Progenitor cell of endocrine pancreas (in vitro differentiated cells): ENCODE measurements at regions not wholly inside any gene's neighbourhood (a gene's known extent, or its start where the extent isn't known, plus 50 kb on each side); places are given as distances from the start of the nearest gene placed in this dataset.

Source experiments
- DNase-seq: peaks from one replicate; pipeline ENCODE4 v3.0.0; 2021; ENCODE audit warnings: low spot score; ENCODE audit not compliant: unreplicated experiment
- H3K27ac Mint-ChIP-seq: 2 replicates; pipeline ENCODE4 v1.8.0; 2021; ENCODE audit warnings: mild to moderate bottlenecking, moderate library complexity, mixed read lengths
- H3K27me3 Mint-ChIP-seq: 2 replicates; pipeline ENCODE4 v1.8.0; 2021; ENCODE audit warnings: mixed read lengths
- H3K36me3 Mint-ChIP-seq: 2 replicates; pipeline ENCODE4 v1.8.0; 2022; ENCODE audit warnings: mixed read lengths; ENCODE audit not compliant: insufficient read depth
- H3K4me1 Mint-ChIP-seq: 2 replicates; pipeline ENCODE4 v1.8.0; 2021; ENCODE audit warnings: low read depth, mixed read lengths
- H3K4me3 Mint-ChIP-seq: 2 replicates; pipeline ENCODE4 v1.8.0; 2021; ENCODE audit warnings: low read depth, mild to moderate bottlenecking, moderate library complexity, mixed read lengths
- H3K9me3 Mint-ChIP-seq: 2 replicates; pipeline ENCODE4 v1.8.0; 2021; ENCODE audit warnings: low read depth, mixed read lengths
- TF ChIP-seq, protein P1 (sequence below): fragments of 200-600 bp; sonication (generic); IDR thresholded peaks from one replicate; pipeline ENCODE4 v1.5.0; 2021; ENCODE audit warnings: antibody characterized with exemption, mild to moderate bottlenecking; ENCODE audit not compliant: unreplicated experiment

DNA sequence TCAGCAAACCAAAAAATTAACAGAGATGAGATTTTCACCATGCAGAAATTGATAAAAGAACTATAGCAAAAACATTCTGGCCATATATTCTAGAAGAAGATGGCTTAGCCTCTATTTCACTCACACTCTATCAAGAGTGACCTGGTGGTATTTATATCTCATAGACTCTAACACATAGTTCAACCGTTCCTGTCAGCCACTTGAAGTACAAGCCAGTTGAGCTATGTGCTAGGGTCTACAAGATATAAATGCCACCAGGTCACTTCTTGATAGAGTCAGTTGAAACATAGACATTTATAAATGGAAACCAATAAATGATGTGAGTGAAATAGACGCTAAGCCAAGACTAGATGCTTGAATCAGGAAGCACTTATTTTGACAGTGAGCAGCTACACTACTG, 836.7 kb upstream of the EPHA5 start:
- Mint-ChIP-seq H3K9me3 (peaks cover 8% of the 10 kb centered on the region), H3K27me3 (no peaks in the 10 kb centered on the region), H3K36me3 (no peaks in the 10 kb centered on the region), H3K27ac (no peak overlapping the region), H3K4me3 (no peak overlapping the region), H3K4me1 (no peaks in the 10 kb centered on the region)
- no peak for DNase-seq
- TF ChIP-seq, protein P1, sequence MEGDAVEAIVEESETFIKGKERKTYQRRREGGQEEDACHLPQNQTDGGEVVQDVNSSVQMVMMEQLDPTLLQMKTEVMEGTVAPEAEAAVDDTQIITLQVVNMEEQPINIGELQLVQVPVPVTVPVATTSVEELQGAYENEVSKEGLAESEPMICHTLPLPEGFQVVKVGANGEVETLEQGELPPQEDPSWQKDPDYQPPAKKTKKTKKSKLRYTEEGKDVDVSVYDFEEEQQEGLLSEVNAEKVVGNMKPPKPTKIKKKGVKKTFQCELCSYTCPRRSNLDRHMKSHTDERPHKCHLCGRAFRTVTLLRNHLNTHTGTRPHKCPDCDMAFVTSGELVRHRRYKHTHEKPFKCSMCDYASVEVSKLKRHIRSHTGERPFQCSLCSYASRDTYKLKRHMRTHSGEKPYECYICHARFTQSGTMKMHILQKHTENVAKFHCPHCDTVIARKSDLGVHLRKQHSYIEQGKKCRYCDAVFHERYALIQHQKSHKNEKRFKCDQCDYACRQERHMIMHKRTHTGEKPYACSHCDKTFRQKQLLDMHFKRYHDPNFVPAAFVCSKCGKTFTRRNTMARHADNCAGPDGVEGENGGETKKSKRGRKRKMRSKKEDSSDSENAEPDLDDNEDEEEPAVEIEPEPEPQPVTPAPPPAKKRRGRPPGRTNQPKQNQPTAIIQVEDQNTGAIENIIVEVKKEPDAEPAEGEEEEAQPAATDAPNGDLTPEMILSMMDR, result no peak

DNA sequence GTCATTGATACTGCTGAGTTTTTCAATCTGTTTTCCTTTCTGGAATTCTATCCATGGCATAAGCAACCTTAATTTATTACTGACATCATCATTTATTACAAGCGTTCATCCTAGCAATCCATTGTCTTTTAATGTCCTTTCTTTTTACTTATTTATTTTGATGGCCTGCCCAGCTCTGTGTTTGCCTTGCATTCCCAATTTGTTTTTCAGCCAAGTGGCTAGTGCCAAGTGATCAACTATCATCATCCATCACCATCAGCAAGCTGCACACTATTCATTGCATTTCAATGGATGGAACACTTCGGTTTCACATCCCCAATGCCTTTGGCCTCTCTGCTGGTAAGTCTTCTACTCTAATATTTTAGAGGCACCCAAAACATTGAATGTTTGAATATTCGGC, 831.7 kb upstream of the EPHA5 start:
- no peaks in the 10 kb centered on the region for H3K9me3 Mint-ChIP-seq
- no peak overlapping the region for H3K4me3 Mint-ChIP-seq
- H3K27ac Mint-ChIP-seq, result no peak overlapping the region
- H3K36me3 Mint-ChIP-seq, result no peaks in the 10 kb centered on the region
- no peak for DNase-seq
- no peaks in the 10 kb centered on the region for H3K4me1 Mint-ChIP-seq
- no peaks in the 10 kb centered on the region for H3K27me3 Mint-ChIP-seq
- TF ChIP-seq, protein P1, result no peak

DNA sequence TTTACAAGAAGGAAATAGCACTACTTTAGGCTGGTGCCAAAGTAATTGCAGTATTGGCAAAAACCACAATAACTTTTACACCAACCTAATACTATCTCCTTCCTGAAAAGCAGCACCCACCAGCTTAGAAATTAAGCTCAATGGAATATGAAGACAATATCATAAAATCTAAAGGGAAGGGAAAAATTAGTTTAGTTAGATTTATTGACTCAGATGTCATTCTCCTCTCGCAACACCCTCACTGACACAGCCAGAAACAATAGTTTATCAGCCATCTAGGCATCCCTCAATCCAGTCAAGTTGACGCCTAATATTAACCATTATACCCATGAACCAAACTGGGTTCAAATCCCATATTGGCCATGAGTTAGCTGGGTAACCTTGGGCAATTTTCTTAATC, 820.4 kb upstream of the EPHA5 start:
- DNase-seq, result no peak
- Mint-ChIP-seq H3K27me3 (no peaks in the 10 kb centered on the region), H3K9me3 (no peaks in the 10 kb centered on the region), H3K4me1 (no peaks in the 10 kb centered on the region), H3K4me3 (no peak overlapping the region), H3K36me3 (no peaks in the 10 kb centered on the region), H3K27ac (no peak overlapping the region)
- TF ChIP-seq, protein P1, result no peak

DNA sequence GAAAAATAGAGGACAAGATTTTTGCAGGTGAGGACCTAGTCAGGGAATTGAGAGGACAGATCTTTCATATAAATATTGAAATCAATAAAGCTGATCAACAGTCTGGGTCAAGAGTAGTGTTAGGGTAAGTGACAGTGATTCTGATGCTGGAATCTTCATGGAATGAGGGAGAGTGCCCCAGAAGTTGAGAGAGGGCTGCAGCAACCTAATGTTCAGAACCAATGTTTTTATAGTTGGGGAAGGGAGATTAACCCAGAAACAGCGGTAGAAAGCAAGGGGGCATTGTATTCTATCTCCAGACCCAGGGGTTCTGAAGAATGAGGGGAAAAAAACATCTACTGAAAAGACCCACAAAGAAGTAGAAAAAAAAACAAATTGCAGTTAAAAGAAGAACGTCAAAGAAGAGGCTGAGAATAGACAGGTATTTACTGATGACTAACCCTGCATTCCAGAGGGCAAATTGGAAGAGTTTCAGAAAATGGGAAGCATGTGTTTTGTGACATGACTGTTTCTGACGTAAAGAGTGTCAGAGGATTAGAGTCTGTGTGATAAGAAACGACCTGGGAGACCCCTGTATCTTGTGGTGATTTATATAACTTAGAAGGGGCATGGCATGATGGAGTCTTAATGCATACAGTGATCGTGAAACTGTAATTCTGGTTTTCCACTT, 819.6 kb upstream of the EPHA5 start:
- no peaks in the 10 kb centered on the region for H3K4me1 Mint-ChIP-seq
- H3K36me3 Mint-ChIP-seq, result no peaks in the 10 kb centered on the region
- H3K27me3 Mint-ChIP-seq, result no peaks in the 10 kb centered on the region
- H3K27ac Mint-ChIP-seq, result peak overlapping the region; percentile 5
- H3K9me3 Mint-ChIP-seq, result no peaks in the 10 kb centered on the region
- no peak overlapping the region for H3K4me3 Mint-ChIP-seq
- DNase-seq, result no peak
- TF ChIP-seq, protein P1, result no peak

DNA sequence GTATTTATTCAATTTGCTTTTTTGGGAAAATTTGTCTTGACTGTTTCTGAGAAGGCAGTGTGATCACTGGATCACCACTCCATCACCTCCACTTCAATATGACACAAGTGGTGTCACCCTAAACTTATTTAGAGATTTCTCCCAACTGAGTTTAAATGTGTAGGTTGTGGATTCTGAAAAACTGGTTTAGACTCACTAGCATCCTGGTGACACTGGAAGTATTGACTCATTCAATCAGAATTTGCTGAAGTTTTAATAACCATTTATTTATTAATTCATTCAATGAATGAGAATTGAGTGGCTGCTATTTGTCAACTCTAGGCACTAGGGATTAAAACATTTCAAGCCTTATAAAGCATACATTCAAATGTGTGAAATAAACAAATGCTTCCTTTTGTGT, 819.1 kb upstream of the EPHA5 start:
- H3K4me1 Mint-ChIP-seq, result no peaks in the 10 kb centered on the region
- no peaks in the 10 kb centered on the region for H3K27me3 Mint-ChIP-seq
- H3K4me3 Mint-ChIP-seq, result no peak overlapping the region
- TF ChIP-seq, protein P1, result no peak
- H3K9me3 Mint-ChIP-seq, result no peaks in the 10 kb centered on the region
- DNase-seq, result no peak
- H3K36me3 Mint-ChIP-seq, result no peaks in the 10 kb centered on the region
- H3K27ac Mint-ChIP-seq, result no peak overlapping the region
